Caco-2 (cell line): ENCODE measurements at regions not wholly inside any gene's neighbourhood (a gene's known extent, or its start where the extent isn't known, plus 50 kb on each side); places are given as distances from the start of the nearest gene placed in this dataset.
A peak's percentile ranks its signal among the peaks of the same experiment; 100 is the strongest.

Experiments used
- BruUV-seq: library from RNA; stranded (reverse); fragments of 400-500 nt; replicated peaks from 2 replicates; lab custom pipeline; 2021; lab: Mats Ljungman, UMichigan
- CTCF ChIA-PET: fragments of 300-600 bp; sonication (Branson Sonifier 250); formaldehyde crosslinking; loops from one replicate; lab custom pipeline; 2022; ENCODE audit warnings: antibody characterized with exemption; lab: Charles Lee
- POLR2A ChIA-PET: fragments of 300-600 bp; sonication (Branson Sonifier 250); formaldehyde crosslinking; loops from one replicate; lab custom pipeline; 2022; ENCODE audit warnings: antibody characterized with exemption; lab: Charles Lee
- DNase-seq, 2 experiments: peaks; one replicate each; pipeline versions ENCODE4 v3.0.0 to v3.0.0-alpha.2; 2020 to 2022
- H3K27me3 ChIP-seq: replicated peaks from 2 replicates; pipeline ENCODE4 v1.6.0; 2011; ENCODE audit warnings: low read length; ENCODE audit not compliant: control insufficient read depth, insufficient read depth
- H3K36me3 ChIP-seq: 2 replicates; pipeline ENCODE4 v1.5.1; 2011; ENCODE audit warnings: low read length; ENCODE audit not compliant: control insufficient read depth, insufficient read depth
- H3K4me1 ChIP-seq: fragments of 250-450 bp; sonication (Bioruptor Pico); 2 replicates; pipeline ENCODE4 v1.5.1; 2020; ENCODE audit warnings: mild to moderate bottlenecking
- H3K4me3 ChIP-seq: 2 replicates; pipeline ENCODE4 v1.5.1; 2011; ENCODE audit warnings: low read depth, mild to moderate bottlenecking, control low read depth, low read length
- H3K9me3 ChIP-seq: fragments of 250-450 bp; sonication (Bioruptor Pico); 2 replicates; pipeline ENCODE4 v1.5.1; 2020; ENCODE audit warnings: mild to moderate bottlenecking, moderate library complexity
- H3K27ac Mint-ChIP-seq: one replicate; pipeline ENCODE4 v1.8.0; 2022; ENCODE audit warnings: mixed read lengths; ENCODE audit not compliant: unreplicated experiment
- H3K27me3 Mint-ChIP-seq: one replicate; pipeline ENCODE4 v1.8.0; 2022; ENCODE audit warnings: mixed read lengths; ENCODE audit not compliant: insufficient read depth, unreplicated experiment
- H3K36me3 Mint-ChIP-seq: one replicate; pipeline ENCODE4 v1.8.0; 2022; ENCODE audit warnings: mild to moderate bottlenecking, mixed read lengths; ENCODE audit not compliant: insufficient read depth, unreplicated experiment
- H3K4me1 Mint-ChIP-seq: one replicate; pipeline ENCODE4 v1.8.0; 2022; ENCODE audit warnings: low read depth, mixed read lengths; ENCODE audit not compliant: unreplicated experiment
- H3K4me3 Mint-ChIP-seq: one replicate; pipeline ENCODE4 v1.8.0; 2022; ENCODE audit warnings: mild to moderate bottlenecking, moderate library complexity, mixed read lengths; ENCODE audit not compliant: unreplicated experiment
- H3K9me3 Mint-ChIP-seq: one replicate; pipeline ENCODE4 v1.8.0; 2022; ENCODE audit warnings: mixed read lengths; ENCODE audit not compliant: unreplicated experiment
- intact Hi-C: fragments of 100-400 bp; cut with micrococcal nuclease; formaldehyde crosslinking; loops from one replicate; pipeline ENCODE4 v1.10.0; 2022; ENCODE audit not compliant: unreplicated experiment
- TF ChIP-seq, protein P1 (sequence below), 2 experiments: fragments of 200-600 bp in 1 of 2; IDR thresholded peaks; 1 replicate in 1 of 2; 2 replicates in 1 of 2; pipeline versions ENCODE4 v1.5.1 to v1.8.0; 2011 to 2022; ENCODE audit warnings: antibody characterized with exemption in 1 of 2, control low read depth in 1 of 2, inconsistent platforms in 1 of 2, low read depth in 1 of 2, low read length in 1 of 2, mild to moderate bottlenecking in 1 of 2, moderate library complexity in 1 of 2; ENCODE audit not compliant: insufficient read depth in 1 of 2, severe bottlenecking in 1 of 2, unreplicated experiment in 1 of 2

DNA sequence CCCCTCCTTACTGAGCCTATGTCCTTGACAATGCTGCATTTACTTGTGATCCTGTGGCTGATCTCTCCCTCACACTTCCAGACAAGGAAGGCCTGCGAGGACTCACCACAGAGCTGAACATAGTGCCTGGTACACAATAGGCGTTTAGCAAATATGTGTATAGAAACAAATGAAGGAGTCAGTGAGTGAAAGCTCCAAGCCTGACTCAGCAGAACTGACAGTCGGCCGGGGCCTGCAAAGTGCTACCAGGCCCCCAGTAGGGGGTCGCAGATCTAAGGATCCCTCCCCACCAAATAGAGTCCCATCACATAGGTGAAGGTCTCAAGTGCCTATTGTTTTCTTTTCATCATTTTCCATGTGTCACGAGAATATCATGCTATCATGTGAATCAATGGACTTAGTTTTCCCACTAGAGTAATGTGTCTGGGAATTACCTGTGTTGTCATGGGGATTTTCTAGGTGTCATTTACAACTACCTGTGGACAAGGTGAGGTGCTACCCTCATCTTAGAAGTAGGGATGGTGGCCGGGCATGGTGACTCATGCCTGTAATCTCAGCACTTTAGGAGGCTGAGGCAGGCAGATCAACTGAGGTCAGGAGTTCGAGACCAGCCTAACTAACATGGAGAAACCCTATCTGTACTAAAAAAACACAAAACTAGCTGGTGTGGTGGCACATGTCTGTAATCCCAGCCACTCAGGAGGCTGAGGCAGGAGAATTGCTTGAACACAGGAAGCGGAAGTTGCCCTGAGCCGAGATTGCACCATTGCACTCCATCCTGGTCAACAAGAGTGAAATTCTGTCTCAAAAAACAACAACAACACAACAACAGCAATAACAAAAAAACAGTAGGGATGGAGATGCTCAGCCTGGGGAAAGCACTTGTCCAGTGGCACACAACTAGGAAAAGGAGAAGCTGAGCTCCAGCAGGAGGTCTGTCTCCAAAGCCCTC is 50.3 kb upstream of the CYP2A7 start:
- ChIA-PET POLR2A (interaction anchor here (0.5 kb wide), 1 partner anchor 155 kb away, joined by 3 read pairs; no protein-coding TSS in a partner anchor), CTCF (no interaction called here)
- no peak overlapping the region for H3K4me3 Mint-ChIP-seq
- H3K36me3 ChIP-seq = no peaks in the 10 kb centered on the region
- no TSS peak for BruUV-seq
- H3K27ac Mint-ChIP-seq = peak overlapping the region; percentile 70
- no peaks in the 10 kb centered on the region for H3K27me3 Mint-ChIP-seq
- H3K4me1 ChIP-seq = peaks cover 41% of the 10 kb centered on the region
- TF ChIP-seq, protein P1, sequence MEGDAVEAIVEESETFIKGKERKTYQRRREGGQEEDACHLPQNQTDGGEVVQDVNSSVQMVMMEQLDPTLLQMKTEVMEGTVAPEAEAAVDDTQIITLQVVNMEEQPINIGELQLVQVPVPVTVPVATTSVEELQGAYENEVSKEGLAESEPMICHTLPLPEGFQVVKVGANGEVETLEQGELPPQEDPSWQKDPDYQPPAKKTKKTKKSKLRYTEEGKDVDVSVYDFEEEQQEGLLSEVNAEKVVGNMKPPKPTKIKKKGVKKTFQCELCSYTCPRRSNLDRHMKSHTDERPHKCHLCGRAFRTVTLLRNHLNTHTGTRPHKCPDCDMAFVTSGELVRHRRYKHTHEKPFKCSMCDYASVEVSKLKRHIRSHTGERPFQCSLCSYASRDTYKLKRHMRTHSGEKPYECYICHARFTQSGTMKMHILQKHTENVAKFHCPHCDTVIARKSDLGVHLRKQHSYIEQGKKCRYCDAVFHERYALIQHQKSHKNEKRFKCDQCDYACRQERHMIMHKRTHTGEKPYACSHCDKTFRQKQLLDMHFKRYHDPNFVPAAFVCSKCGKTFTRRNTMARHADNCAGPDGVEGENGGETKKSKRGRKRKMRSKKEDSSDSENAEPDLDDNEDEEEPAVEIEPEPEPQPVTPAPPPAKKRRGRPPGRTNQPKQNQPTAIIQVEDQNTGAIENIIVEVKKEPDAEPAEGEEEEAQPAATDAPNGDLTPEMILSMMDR (IDR thresholded peaks at IDR 0.05; ENCODE audit: insufficient read depth in 1 of 2, low read depth in 1 of 2, low read length in 1 of 2, severe bottlenecking in 1 of 2, unreplicated experiment in 1 of 2) = no peak
- no peak for DNase-seq
- peaks cover 10% of the 10 kb centered on the region for H3K9me3 Mint-ChIP-seq
- peaks cover 34% of the 10 kb centered on the region for H3K4me1 Mint-ChIP-seq
- no peak overlapping the region for H3K4me3 ChIP-seq
- H3K36me3 Mint-ChIP-seq = no peaks in the 10 kb centered on the region
- H3K27me3 ChIP-seq = no peaks in the 10 kb centered on the region
- intact Hi-C loops = no loop called here
- H3K9me3 ChIP-seq = peaks cover 5% of the 10 kb centered on the region; the same call in 1 of the 2 replicates
